SJSA1 (cell line): ENCODE measurements at regions not wholly inside any gene's neighbourhood (a gene's known extent, or its start where the extent isn't known, plus 50 kb on each side); places are given as distances from the start of the nearest gene placed in this dataset.

Source experiments
- DNase-seq, 2 experiments: peaks; one replicate each; pipeline ENCODE4 v3.0.0-alpha.2; 2015 to 2020; ENCODE audit warnings: low spot score in 2 of 2, low read depth in 1 of 2
- H3K27ac ChIP-seq: fragments of 250-450 bp; sonication (Bioruptor Pico); 2 replicates; pipeline ENCODE4 v1.5.1; 2020; ENCODE audit warnings: mild to moderate bottlenecking, moderate library complexity
- H3K27me3 ChIP-seq: fragments of 250-450 bp; sonication (Bioruptor Pico); replicated peaks from 2 replicates; pipeline ENCODE4 v1.5.1; 2020; ENCODE audit warnings: mild to moderate bottlenecking, moderate library complexity
- H3K36me3 ChIP-seq: fragments of 250-450 bp; sonication (Bioruptor Pico); 2 replicates; pipeline ENCODE4 v1.5.1; 2020; ENCODE audit warnings: mild to moderate bottlenecking
- H3K4me1 ChIP-seq: fragments of 250-450 bp; sonication (Bioruptor Pico); replicated peaks from 2 replicates; pipeline ENCODE4 v1.6.1; 2021; ENCODE audit warnings: mild to moderate bottlenecking
- H3K4me3 ChIP-seq: fragments of 250-450 bp; sonication (Bioruptor Pico); 2 replicates; pipeline ENCODE4 v1.5.1; 2020; ENCODE audit warnings: mild to moderate bottlenecking
- H3K9me3 ChIP-seq: fragments of 250-450 bp; sonication (Bioruptor Pico); replicated peaks from 2 replicates; pipeline ENCODE4 v1.5.1; 2020; ENCODE audit warnings: mild to moderate bottlenecking

DNA sequence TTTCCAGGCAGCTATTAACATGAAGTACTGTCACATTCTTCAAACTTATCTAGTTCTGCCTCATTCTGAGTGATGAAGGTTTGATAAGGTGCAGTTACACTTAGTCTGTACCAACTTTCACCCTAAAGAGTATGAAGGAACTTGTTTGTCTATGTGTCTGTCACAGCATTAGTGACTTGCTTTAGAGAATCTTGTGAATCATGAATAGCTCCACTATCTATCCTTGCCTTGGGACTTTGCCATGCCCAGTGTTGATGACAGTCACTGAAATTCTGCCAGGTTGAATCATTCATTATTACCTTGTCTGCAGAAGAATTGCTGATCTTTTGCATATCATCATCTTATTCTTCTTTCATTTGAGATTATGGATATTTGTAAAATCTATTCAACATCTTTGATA is 50.9 kb upstream of the A1CF start:
- DNase-seq: no peak
- no peaks in the 10 kb centered on the region for H3K4me1 ChIP-seq
- H3K27ac ChIP-seq: no peak overlapping the region
- no peak overlapping the region for H3K4me3 ChIP-seq
- no peaks in the 10 kb centered on the region for H3K9me3 ChIP-seq
- no peaks in the 10 kb centered on the region for H3K36me3 ChIP-seq
- H3K27me3 ChIP-seq: no peaks in the 10 kb centered on the region; the same call in 1 of the 2 replicates

DNA sequence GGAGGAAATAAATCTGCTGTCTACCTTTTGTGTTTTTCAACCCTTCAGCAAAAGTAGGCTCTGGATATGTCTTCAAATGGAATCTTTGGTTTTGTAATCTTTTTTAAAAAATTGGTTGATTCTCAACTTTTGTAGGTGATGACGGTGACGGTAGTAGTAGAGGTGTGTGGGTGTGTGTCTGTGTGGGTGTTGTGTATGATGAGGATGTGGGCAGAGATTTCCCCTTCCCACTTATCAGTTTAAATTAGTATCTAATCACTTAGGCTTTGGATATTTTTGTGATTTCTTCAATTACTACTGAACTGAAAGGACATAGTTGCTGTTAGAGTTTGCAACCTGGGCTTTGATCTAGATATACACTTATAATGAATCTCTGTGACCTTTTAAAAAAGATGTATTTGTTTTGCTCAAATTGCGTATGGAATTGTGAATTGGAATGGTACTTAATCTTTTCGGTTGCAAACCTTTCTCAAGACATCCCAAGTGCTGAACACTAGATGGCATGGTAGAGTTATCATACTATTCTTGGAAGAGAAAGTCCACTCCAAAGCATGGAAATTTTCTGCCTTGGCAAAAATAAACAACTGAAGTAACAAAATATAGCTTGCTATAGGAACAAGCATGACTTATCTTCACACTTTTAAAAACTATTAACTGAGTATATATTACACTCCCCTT is 51.9 kb upstream of the A1CF start:
- H3K27ac ChIP-seq: no peak overlapping the region
- H3K36me3 ChIP-seq: no peaks in the 10 kb centered on the region
- no peaks in the 10 kb centered on the region for H3K4me1 ChIP-seq
- no peaks in the 10 kb centered on the region; the same call in 1 of the 2 replicates for H3K27me3 ChIP-seq
- no peak overlapping the region for H3K4me3 ChIP-seq
- DNase-seq: no peak
- no peaks in the 10 kb centered on the region for H3K9me3 ChIP-seq

DNA sequence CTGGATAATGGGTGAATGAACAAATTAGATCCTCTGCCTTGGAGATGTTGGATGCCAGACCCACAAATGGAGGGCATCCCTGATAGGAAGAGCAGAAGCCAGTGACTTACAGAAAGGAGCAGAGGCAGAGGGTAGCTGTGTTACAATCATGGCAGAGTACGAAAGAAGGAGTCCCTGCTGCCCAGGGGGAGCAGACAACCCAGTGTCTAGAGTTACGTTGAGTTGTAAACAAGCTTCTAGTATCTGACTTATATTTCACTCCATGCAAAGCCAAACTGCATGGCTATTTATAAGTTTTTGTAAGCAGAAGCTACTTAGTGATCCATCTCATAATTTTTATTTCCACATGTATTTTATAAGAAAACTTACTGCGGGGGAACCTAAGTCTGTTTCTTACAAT is 56.2 kb upstream of the A1CF start:
- Histone ChIP-seq H3K36me3 (no peaks in the 10 kb centered on the region), H3K27me3 (no peaks in the 10 kb centered on the region), H3K4me3 (no peak overlapping the region), H3K27ac (no peak overlapping the region), H3K9me3 (no peaks in the 10 kb centered on the region), H3K4me1 (no peaks in the 10 kb centered on the region)
- DNase-seq: no peak

DNA sequence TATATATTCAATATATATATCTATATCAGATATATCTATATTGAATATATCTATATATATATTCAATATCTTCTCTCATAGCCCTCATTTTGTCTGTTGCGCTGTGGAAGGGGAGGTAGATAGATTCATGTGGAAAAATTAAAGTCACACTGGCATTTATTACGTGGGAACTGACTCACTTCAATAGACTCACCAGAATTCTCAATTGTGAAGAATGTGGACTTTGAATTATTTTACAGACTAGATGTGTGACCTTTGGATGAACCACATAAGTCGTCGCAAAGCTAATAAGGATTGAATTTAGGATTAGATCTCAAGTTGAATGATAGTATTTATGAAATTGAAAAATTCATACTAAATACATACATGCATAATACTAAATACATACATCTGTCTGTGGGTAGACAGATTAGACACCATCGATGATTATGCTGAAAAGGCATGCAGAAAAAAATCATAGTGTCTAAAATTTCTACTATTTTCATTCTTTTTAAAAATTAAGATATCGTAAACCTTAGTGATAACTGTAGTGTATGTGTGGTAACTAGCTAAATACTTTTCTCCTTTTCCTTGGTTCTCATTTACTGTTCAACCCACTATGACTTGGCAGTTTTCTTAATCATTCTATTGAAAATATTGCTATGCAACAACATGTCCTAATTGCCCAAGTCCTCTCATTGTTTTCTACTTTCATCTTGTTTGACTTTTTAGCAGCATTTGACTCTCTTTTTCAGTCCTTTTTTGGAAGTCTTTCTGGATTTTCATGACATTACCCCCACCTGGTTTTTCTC is 61.8 kb upstream of the A1CF start:
- H3K27ac ChIP-seq: no peak overlapping the region
- H3K4me3 ChIP-seq: no peak overlapping the region
- no peaks in the 10 kb centered on the region for H3K27me3 ChIP-seq
- no peak for DNase-seq
- no peaks in the 10 kb centered on the region for H3K9me3 ChIP-seq
- H3K4me1 ChIP-seq: no peaks in the 10 kb centered on the region
- no peaks in the 10 kb centered on the region for H3K36me3 ChIP-seq

DNA sequence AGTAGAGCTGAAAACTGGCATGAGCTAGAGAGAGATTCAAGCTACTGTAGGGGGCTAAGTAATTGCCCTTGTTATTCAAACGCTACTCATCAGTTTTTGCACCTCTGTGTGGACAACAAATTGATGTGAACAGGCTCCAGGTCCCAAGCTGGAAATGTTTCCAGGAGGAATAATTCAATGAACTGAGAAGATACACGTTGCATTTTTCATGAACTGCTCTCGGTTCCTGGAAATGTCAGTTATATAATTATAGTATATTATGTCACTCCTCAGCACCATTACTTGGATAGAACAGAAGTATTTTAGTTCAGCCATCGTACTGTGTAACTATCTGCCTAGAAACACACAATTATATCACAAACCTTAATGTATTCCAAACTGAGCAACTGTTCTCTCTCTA is 65.9 kb upstream of the A1CF start:
- Histone ChIP-seq H3K27me3 (no peaks in the 10 kb centered on the region), H3K4me3 (no peak overlapping the region), H3K36me3 (no peaks in the 10 kb centered on the region), H3K9me3 (no peaks in the 10 kb centered on the region), H3K27ac (no peak overlapping the region), H3K4me1 (no peaks in the 10 kb centered on the region)
- DNase-seq: no peak

DNA sequence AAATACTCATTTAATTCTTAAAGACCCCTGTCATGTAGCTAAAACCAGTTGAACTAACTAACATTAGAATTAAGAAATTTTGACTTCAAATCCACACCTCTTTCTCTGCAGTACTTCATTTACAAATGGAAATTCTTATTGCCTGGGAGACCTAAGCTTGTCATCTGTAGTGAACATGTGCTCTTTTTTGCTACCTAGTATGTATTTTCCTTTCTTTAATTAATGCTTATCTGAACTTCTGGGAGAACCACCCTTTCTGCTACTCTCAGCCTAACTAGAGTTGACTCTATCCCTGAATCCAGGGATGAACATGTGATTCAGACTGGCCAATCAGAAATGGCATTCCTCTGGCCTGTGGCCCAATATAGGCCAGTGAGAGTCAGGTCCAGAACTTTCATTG is 75.9 kb upstream of the A1CF start:
- H3K27me3 ChIP-seq: no peaks in the 10 kb centered on the region
- no peak for DNase-seq
- no peaks in the 10 kb centered on the region for H3K9me3 ChIP-seq
- H3K27ac ChIP-seq: no peak overlapping the region
- H3K4me3 ChIP-seq: no peak overlapping the region
- H3K4me1 ChIP-seq: no peaks in the 10 kb centered on the region
- H3K36me3 ChIP-seq: no peaks in the 10 kb centered on the region

DNA sequence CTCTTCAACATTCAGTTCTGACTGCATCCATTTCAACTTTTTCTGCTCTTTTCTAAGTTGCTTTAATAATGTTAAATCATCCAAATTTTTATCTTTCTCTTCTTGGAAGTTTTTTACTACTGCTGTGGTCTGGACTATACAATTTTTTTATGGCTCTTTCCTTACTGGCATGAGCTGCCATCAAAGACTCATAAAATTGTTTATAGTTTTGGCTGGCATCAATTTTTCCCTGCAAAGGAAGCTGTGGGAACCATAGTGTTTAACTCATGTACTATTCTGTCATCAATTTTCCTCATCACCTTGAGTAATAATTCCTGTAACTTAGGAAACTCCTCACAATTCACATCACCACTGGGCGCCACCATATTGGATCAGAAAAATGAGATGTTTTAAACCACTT is 77.6 kb upstream of the A1CF start:
- Histone ChIP-seq H3K27me3 (no peaks in the 10 kb centered on the region), H3K9me3 (no peaks in the 10 kb centered on the region), H3K36me3 (no peaks in the 10 kb centered on the region), H3K4me3 (no peak overlapping the region), H3K27ac (no peak overlapping the region), H3K4me1 (no peaks in the 10 kb centered on the region)
- DNase-seq: no peak

DNA sequence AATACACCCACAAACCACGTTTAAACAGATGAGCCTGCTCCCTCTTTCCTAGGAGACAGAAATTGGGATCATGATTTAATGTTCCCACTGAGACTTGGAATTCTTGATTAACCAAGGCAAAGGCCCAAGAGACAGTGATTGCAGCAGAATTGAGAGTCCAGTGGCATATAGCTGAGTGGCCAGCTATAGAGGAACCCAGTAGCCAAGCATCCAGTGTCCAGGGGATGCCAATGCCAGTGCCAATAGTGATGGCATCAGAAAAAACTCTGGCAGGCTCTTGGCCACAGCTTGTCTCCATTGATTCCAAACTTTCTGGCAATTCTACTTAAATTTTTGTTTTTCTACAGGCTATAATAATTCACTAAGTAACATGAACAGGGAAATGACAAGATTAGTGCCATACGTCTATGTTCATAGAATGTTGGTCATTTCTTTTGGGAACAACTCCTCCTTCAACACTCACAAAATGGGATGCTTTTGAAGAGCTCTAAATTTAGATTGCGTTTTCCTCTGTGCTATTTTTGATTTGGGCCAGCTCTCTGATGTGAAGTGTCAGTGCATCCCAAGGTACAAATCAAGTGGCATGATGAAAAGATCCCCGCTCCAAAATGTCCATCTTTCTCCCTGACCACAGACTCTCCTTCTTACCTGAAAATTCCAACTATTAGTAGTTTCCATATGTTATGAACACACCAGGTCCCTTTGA is 83.1 kb upstream of the A1CF start:
- no peaks in the 10 kb centered on the region for H3K27me3 ChIP-seq
- H3K9me3 ChIP-seq: no peaks in the 10 kb centered on the region
- H3K36me3 ChIP-seq: no peaks in the 10 kb centered on the region
- H3K4me1 ChIP-seq: no peaks in the 10 kb centered on the region
- H3K4me3 ChIP-seq: no peak overlapping the region
- no peak overlapping the region for H3K27ac ChIP-seq
- DNase-seq: no peak

DNA sequence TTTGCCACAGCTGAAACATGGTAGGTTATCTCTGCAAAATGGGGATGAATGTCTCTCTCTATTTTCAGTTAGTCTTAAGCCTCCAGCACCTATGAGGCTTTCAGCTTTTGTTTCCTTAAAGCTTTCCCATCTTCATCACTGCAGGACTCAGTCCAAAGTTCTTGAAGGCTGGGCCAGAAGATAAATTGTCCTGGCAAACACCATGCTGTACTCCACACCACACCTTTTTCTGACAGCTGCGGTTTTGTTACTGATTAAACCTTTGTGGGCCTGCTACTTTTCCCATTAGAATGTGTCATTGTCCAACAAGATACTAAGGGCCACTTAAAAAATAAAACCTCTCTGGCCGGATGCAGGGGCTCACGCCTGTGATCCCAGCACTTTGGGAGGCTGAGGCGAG is 87.2 kb upstream of the A1CF start:
- Histone ChIP-seq H3K27me3 (no peaks in the 10 kb centered on the region), H3K9me3 (no peaks in the 10 kb centered on the region), H3K27ac (no peak overlapping the region), H3K4me1 (no peaks in the 10 kb centered on the region), H3K36me3 (no peaks in the 10 kb centered on the region), H3K4me3 (no peak overlapping the region)
- DNase-seq: no peak

DNA sequence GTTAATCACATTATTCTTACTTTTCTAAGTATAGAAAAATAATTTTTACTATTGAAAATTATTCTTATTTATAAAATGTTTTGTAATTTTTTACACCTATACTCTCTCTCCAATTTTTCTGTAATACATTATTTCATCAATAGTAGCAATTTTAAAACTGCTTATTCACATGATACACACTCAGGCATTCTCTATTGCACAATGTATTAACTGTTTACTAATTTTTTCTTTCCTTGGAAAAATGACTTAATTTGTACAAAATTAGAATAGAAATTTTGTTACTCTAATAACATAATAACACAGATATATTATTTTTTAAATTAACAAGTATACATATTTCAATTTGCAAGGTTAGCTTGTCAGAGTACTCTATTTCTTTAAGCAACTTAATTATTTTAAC is 92.9 kb upstream of the PRKG1 start:
- no peak overlapping the region for H3K4me3 ChIP-seq

DNA sequence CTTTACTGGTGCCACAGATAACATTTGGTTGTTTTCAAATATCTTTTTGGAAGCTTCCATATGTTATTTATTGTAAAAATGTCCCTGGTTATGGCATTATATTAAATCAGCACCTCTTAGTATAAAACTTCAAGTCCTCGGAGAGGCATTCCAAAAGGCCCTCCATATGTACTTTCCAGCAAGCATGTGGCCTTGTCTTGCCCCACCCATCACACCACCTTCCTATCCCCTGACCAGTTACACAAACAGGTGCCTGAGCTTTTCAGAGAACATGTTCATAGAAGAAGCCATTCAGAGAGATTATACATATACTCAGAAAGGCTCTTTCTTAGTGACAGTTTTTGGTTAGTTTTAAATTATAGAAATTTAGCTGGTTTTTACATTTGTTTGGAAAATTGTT is 92.4 kb upstream of the PRKG1 start:
- no peak overlapping the region for H3K27ac ChIP-seq
- peaks cover 4% of the 10 kb centered on the region; the same call in 1 of the 2 replicates for H3K27me3 ChIP-seq
- H3K4me3 ChIP-seq: no peak overlapping the region
- no peaks in the 10 kb centered on the region for H3K9me3 ChIP-seq
- no peak for DNase-seq
- no peaks in the 10 kb centered on the region for H3K4me1 ChIP-seq
- H3K36me3 ChIP-seq: no peaks in the 10 kb centered on the region

More for the DNA sequence above, 92.9 kb upstream of the PRKG1 start:
- DNase-seq: no peak
- H3K4me1 ChIP-seq: no peaks in the 10 kb centered on the region
- no peaks in the 10 kb centered on the region for H3K9me3 ChIP-seq
- H3K36me3 ChIP-seq: no peaks in the 10 kb centered on the region
- peaks cover 4% of the 10 kb centered on the region; the same call in 1 of the 2 replicates for H3K27me3 ChIP-seq
- H3K27ac ChIP-seq: no peak overlapping the region

DNA sequence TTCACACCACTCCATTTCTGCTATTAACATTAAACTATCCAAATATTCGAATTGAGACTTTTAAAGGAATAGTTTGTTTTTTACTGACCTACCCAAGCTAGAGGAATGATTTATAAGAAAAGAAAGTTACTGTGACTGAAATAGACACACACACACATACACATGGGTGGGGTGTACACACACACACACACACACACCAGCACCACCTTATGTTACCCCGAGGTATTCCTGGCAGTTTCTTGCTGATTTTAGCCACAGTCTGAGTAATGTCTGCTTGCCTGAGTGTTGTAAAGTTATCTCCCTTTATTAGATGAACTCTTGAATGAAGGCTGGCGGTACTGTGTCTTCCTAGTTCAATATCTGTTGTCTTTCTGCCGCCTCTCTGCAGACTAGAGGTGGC is 91.3 kb upstream of the PRKG1 start:
- DNase-seq: no peak
- peaks cover 5% of the 10 kb centered on the region for H3K27me3 ChIP-seq
- no peaks in the 10 kb centered on the region for H3K4me1 ChIP-seq
- no peaks in the 10 kb centered on the region for H3K36me3 ChIP-seq
- H3K9me3 ChIP-seq: no peaks in the 10 kb centered on the region
- H3K4me3 ChIP-seq: no peak overlapping the region
- H3K27ac ChIP-seq: no peak overlapping the region

DNA sequence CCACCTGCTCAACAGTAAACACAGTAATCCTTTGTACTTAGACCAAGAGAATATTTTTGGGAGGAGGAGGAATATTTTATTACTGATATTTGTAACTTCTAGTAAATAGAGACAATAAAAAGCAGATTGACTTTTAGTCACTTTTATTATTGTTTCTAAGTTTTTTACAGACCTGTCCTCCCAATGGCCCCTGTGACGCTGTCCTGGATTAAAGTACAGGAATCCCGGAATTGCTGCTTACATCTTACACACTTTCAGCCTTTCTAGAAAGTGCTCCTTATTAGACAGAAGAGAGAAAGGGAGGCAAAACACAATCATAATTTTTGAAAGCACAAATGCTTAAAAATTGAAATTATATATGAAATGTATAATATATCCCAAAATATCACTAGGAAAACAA is 86.4 kb upstream of the PRKG1 start:
- Histone ChIP-seq H3K27ac (no peak overlapping the region), H3K36me3 (no peaks in the 10 kb centered on the region), H3K27me3 (peaks cover 39% of the 10 kb centered on the region), H3K4me1 (peaks cover 11% of the 10 kb centered on the region), H3K9me3 (no peaks in the 10 kb centered on the region), H3K4me3 (no peak overlapping the region)
- no peak for DNase-seq

DNA sequence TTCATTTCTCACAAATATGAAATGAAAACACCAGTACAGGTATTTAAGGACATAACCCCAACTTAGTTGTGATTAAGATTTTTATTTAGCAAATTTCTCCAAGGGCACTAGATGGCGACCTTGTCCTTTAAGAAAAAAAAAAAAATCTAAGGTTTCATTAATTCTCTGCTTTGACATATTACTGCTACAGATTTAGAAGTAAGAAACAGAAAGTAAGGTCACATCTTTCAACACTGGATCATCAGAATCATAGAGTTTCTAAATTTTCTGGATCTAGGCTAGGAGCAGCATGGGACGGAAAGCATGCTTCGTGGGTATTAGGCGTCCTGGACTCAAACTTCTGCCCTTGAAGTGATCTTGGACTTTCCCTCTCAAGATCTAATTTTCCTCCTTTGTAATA is 85.5 kb upstream of the PRKG1 start:
- H3K27me3 ChIP-seq: peaks cover 43% of the 10 kb centered on the region
- no peaks in the 10 kb centered on the region for H3K36me3 ChIP-seq
- no peaks in the 10 kb centered on the region for H3K9me3 ChIP-seq
- H3K27ac ChIP-seq: no peak overlapping the region
- peaks cover 11% of the 10 kb centered on the region for H3K4me1 ChIP-seq
- no peak for DNase-seq
- no peak overlapping the region for H3K4me3 ChIP-seq
